Loucy (cell line): ENCODE measurements at regions not wholly inside any gene's neighbourhood (a gene's known extent, or its start where the extent isn't known, plus 50 kb on each side); places are given as distances from the start of the nearest gene placed in this dataset.

Experiments
- EZH2phosphoT487 ChIP-seq: fragments of 200-600 bp; IDR thresholded peaks from 2 replicates; pipeline ENCODE4 v1.6.1; 2018; ENCODE audit warnings: antibody characterized with exemption, mild to moderate bottlenecking, moderate library complexity, borderline replicate concordance
- TF ChIP-seq, protein P1 (sequence below): fragments of 200-600 bp; sonication (generic); conservative IDR thresholded peaks from 2 replicates; pipeline ENCODE4 v1.5.1; 2014; ENCODE audit warnings: mild to moderate bottlenecking, antibody characterized with exemption, low read length

GRCh38 chr5:58265246-58265930, 194.5 kb downstream of the PLK2 start:
- TF ChIP-seq, protein P1, sequence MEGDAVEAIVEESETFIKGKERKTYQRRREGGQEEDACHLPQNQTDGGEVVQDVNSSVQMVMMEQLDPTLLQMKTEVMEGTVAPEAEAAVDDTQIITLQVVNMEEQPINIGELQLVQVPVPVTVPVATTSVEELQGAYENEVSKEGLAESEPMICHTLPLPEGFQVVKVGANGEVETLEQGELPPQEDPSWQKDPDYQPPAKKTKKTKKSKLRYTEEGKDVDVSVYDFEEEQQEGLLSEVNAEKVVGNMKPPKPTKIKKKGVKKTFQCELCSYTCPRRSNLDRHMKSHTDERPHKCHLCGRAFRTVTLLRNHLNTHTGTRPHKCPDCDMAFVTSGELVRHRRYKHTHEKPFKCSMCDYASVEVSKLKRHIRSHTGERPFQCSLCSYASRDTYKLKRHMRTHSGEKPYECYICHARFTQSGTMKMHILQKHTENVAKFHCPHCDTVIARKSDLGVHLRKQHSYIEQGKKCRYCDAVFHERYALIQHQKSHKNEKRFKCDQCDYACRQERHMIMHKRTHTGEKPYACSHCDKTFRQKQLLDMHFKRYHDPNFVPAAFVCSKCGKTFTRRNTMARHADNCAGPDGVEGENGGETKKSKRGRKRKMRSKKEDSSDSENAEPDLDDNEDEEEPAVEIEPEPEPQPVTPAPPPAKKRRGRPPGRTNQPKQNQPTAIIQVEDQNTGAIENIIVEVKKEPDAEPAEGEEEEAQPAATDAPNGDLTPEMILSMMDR = no peak
- no peak for TF ChIP-seq EZH2phosphoT487
